Upper lobe of left lung (tissue), 6 donors: ENCODE measurements at regions not wholly inside any gene's neighbourhood (a gene's known extent, or its start where the extent isn't known, plus 50 kb on each side); places are given as distances from the start of the nearest gene placed in this dataset.
"Not testable (repeated sequence)": the region's sequence is repeated elsewhere in the genome, so short reads cannot be mapped to it uniquely, and the experiment has no call there.

Experiments used
- ATAC-seq, 2 donors: fragments of 200-7000 bp; cut with Tn5 transposase; one replicate each; pipeline ENCODE4 v1.9.1; 2022; ENCODE audit warnings: mild to moderate bottlenecking in 2 of 2, moderate library complexity in 2 of 2; ENCODE audit not compliant: low FRiP score in 2 of 2
- DNase-seq, 2 donors: peaks; one replicate each; pipeline ENCODE4 v3.0.0-alpha.2; 2019 to 2020
- H3K27ac ChIP-seq, 4 donors: fragments of 200-600 bp; sonication (generic); one replicate each; pipeline ENCODE4 v1.5.1; 2016 to 2019
- H3K27me3 ChIP-seq, 4 donors: fragments of 200-600 bp; sonication (generic); one replicate each; pipeline ENCODE4 v1.5.1; 2017 to 2019
- H3K36me3 ChIP-seq, 4 donors: fragments of 200-600 bp; sonication (generic); one replicate each; pipeline ENCODE4 v1.5.1; 2016 to 2019
- H3K4me1 ChIP-seq, 4 donors: fragments of 200-600 bp; sonication (generic); one replicate each; pipeline ENCODE4 v1.5.1; 2018 to 2019
- H3K4me3 ChIP-seq, 4 donors: fragments of 200-600 bp; sonication (generic); one replicate each; pipeline ENCODE4 v1.5.1; 2017 to 2019; ENCODE audit warnings: mild to moderate bottlenecking in 2 of 4, moderate library complexity in 1 of 4
- H3K9me3 ChIP-seq, 4 donors: fragments of 200-600 bp; sonication (generic); one replicate each; pipeline ENCODE4 v1.5.1; 2018 to 2019
- EP300 ChIP-seq, 4 donors: sonication (generic); formaldehyde crosslinking; IDR thresholded peaks; one replicate each; pipeline ENCODE4 v1.5.1; 2017; ENCODE audit warnings: antibody characterized with exemption in 4 of 4, control low read depth in 2 of 4
- POLR2A ChIP-seq, 4 donors: fragments of 450-650 bp; IDR thresholded peaks; one replicate each; pipeline ENCODE4 v1.5.1; 2016 to 2017; ENCODE audit warnings: antibody characterized with exemption in 4 of 4, mild to moderate bottlenecking in 2 of 4
- POLR2AphosphoS5 ChIP-seq, 2 donors: sonication (generic); formaldehyde crosslinking; IDR thresholded peaks; one replicate each; pipeline ENCODE4 v1.5.1; 2017; ENCODE audit warnings: antibody characterized with exemption in 2 of 2
- WGBS, 2 donors: methylation state at CpG; one replicate each; pipeline ENCODE4 v1.1.5; 2017 to 2018; 5-methylcytosine and 5-hydroxymethylcytosine counted together
- TF ChIP-seq, protein P1 (sequence below), 6 experiments: fragments of 450-650 bp in 4 of 6; fragments of 200-600 bp in 2 of 6; sonication (generic) in 2 of 6; IDR thresholded peaks; one replicate each; pipeline ENCODE4 v1.5.1; 2016 to 2019; ENCODE audit warnings: antibody characterized with exemption in 6 of 6
- donor health status: DM: no; HTN: no; CAD: no; lungs with moderate emphysema.
- donor health status: DM: no; HTN: yes; CAD: no; lungs with severe emphysema.

DNA sequence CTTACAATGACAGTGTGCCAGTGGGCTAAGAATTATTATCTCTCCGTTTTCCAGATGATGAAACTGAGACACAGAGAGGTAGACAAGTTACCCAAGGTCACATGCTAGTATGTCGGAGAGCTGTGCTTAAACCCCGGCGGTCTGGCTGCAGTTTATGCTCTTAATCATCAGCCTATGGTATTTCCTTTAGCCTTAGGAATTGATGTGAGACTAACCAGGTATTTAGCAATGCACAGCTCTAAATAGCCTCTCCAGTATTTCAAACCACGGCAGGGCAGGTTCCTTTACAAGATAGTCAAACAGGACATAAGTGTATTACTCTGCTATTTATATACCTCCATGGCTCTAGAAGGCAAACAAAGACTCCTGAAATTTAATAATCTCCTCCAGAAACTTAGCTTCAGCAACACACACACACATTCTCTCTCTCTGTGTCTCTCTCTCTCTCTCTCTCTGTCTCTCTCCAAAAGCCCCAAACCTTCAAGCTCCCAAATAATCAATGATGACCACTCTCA is 142.0 kb upstream of the ZNF217 start:
- ATAC-seq = no peak
- TF ChIP-seq POLR2AphosphoS5 (IDR thresholded peaks at IDR 0.05) (no peak), EP300 (IDR thresholded peaks at IDR 0.05) (no peak), POLR2A (IDR thresholded peaks at IDR 0.05) (no peak)
- TF ChIP-seq, protein P1, sequence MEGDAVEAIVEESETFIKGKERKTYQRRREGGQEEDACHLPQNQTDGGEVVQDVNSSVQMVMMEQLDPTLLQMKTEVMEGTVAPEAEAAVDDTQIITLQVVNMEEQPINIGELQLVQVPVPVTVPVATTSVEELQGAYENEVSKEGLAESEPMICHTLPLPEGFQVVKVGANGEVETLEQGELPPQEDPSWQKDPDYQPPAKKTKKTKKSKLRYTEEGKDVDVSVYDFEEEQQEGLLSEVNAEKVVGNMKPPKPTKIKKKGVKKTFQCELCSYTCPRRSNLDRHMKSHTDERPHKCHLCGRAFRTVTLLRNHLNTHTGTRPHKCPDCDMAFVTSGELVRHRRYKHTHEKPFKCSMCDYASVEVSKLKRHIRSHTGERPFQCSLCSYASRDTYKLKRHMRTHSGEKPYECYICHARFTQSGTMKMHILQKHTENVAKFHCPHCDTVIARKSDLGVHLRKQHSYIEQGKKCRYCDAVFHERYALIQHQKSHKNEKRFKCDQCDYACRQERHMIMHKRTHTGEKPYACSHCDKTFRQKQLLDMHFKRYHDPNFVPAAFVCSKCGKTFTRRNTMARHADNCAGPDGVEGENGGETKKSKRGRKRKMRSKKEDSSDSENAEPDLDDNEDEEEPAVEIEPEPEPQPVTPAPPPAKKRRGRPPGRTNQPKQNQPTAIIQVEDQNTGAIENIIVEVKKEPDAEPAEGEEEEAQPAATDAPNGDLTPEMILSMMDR (IDR thresholded peaks at IDR 0.05) = no peak

DNA sequence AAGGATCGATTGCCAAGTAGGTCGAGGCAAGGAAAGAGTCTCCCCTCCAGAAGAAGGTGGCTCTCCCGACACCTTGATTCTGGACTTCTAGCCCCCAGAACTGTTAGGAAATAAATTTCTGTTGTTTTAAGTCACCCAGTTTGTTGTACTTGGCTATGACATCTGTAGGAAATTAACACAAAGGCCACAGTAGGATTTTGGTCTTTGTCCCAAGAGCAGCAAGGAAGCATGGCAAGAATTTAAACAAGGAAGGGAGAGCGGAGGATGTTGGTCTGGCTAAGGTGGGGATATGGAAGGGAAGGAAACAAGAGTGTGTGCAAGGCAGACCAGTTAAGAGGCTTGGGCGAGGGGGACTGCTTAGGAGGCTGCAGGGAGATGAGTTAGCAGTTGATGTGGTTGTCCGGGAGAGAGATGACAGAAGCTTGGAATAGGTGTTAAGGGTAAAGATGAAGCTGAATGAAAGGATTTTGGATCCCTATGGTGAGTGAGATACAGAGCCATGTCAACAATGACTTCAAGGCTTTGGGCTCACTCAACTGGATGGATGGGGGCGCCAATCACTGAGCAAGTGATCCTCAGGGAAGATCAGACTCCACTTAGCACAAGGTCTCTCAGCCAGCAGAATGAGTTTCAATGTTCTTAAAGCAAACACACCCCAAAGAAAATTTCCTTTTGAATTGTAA is 140.5 kb upstream of the ZNF217 start:
- H3K9me3 ChIP-seq = no peaks in the 10 kb centered on the region
- ATAC-seq (no peak), DNase-seq (no peak)
- H3K4me3 ChIP-seq = no peak overlapping the region
- H3K27me3 ChIP-seq = no peaks in the 10 kb centered on the region
- 90 to 92% methylated on average over 7 of the region's 7 CpGs for WGBS, 2 donors
- no peaks in the 10 kb centered on the region for H3K36me3 ChIP-seq
- no peak overlapping the region for H3K27ac ChIP-seq
- TF ChIP-seq, protein P1 (IDR thresholded peaks at IDR 0.05) = no peak
- TF ChIP-seq POLR2AphosphoS5 (IDR thresholded peaks at IDR 0.05) (no peak), EP300 (IDR thresholded peaks at IDR 0.05) (no peak), POLR2A (IDR thresholded peaks at IDR 0.05) (no peak)
- H3K4me1 ChIP-seq = peaks cover 24 to 33% (median 25%) of the 10 kb centered on the region in 4 donors

More for the DNA sequence above, 142.0 kb upstream of the ZNF217 start:
- Histone ChIP-seq H3K4me3 (no peak overlapping the region), H3K36me3 (no peaks in the 10 kb centered on the region), H3K9me3 (no peaks in the 10 kb centered on the region), H3K27me3 (no peaks in the 10 kb centered on the region), H3K27ac (no peak overlapping the region), H3K4me1 (peaks cover 29 to 40% (median 32%) of the 10 kb centered on the region in 4 donors)
- WGBS, 2 donors = 42 to 50% methylated on average over 5 of the region's 5 CpGs
- no peak for DNase-seq

DNA sequence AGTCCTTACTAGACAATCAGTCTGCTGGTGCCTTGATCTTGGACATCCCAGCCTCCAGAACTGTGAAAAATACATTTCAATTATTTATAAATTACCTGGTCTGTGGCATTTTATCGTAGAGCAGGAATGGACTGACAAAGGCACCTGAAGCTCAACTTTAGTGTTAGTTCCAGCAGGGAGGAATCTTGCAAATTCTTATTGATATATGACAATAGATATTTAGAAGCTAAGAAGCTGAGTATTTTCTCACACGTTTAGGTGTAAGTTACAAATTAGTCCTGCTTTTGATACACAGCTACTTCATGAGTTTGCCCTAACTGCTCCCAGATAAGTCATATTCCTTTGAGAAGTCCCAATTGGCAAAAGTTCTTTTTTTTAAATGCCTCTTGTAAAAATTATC is 138.0 kb upstream of the ZNF217 start:
- ATAC-seq (no peak), DNase-seq (no peak)
- H3K27me3 ChIP-seq = no peaks in the 10 kb centered on the region
- no peaks in the 10 kb centered on the region for H3K36me3 ChIP-seq
- peaks cover 6 to 10% (median 8%) of the 10 kb centered on the region in 4 donors for H3K4me1 ChIP-seq
- WGBS, 2 donors = 81 to 94% methylated on average over 2 of the region's 2 CpGs
- no peak overlapping the region for H3K4me3 ChIP-seq
- H3K9me3 ChIP-seq = no peaks in the 10 kb centered on the region
- H3K27ac ChIP-seq = no peak overlapping the region
- TF ChIP-seq, protein P1 (IDR thresholded peaks at IDR 0.05) = no peak
- TF ChIP-seq POLR2AphosphoS5 (IDR thresholded peaks at IDR 0.05) = no peak
- no peak for TF ChIP-seq EP300 (IDR thresholded peaks at IDR 0.05)
- TF ChIP-seq POLR2A (IDR thresholded peaks at IDR 0.05) = no peak

DNA sequence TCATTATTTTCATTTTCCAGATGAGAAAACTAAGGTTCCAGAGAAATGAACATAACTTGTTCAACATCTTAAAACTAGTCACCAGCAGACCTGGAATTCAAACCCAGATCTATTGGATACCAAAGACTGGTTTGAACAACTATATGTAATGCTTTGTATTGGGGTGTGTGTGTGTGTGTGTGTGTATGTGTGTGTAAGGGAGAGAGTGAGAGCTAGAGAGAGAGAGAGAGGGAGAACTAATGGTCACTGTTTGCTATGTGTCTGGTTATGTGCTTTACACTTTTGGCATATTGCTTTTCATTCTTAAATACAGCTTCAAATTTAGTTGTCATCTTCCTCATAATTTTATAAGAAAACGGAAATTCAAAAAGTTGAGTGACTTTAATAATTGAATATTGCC is 134.7 kb upstream of the ZNF217 start:
- no peaks in the 10 kb centered on the region for H3K4me1 ChIP-seq
- DNase-seq (no peak), ATAC-seq (no peak)
- no peak overlapping the region for H3K4me3 ChIP-seq
- no peaks in the 10 kb centered on the region for H3K9me3 ChIP-seq
- WGBS, 2 donors = 93 to 97% methylated on average over 1 of the region's 1 CpG
- TF ChIP-seq EP300 (IDR thresholded peaks at IDR 0.05) (no peak), POLR2A (IDR thresholded peaks at IDR 0.05) (no peak), POLR2AphosphoS5 (IDR thresholded peaks at IDR 0.05) (no peak)
- TF ChIP-seq, protein P1 (IDR thresholded peaks at IDR 0.05) = no peak
- H3K27me3 ChIP-seq = no peaks in the 10 kb centered on the region
- no peaks in the 10 kb centered on the region for H3K36me3 ChIP-seq
- H3K27ac ChIP-seq = no peak overlapping the region

DNA sequence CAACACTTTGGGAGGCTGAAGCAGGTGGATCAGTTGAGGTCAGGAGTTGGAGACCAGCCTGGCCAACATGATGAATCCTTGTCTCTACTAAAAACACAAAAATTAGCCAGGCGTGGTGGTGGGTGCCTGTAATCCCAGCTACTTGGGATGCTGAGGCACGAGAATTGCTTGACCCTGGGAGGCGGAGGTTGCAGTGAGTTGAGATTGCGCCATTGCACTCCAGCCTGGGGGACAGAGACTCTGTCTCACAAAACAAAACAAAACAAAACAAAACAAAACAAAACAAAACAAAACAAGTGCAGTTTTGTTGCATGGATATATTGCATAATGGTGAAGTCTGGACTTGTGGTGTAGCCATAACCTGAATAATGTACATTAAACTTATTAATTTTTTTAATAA is 133.6 kb upstream of the ZNF217 start:
- H3K4me1 ChIP-seq, H3K27ac ChIP-seq, H3K27me3 ChIP-seq, ATAC-seq, H3K9me3 ChIP-seq, H3K36me3 ChIP-seq, DNase-seq, H3K4me3 ChIP-seq: not testable (repeated sequence)
- 81 to 89% methylated on average over 4 of the region's 4 CpGs for WGBS, 2 donors
